Right atrium auricular region (tissue), 2 donors: ENCODE measurements at regions not wholly inside any gene's neighbourhood (a gene's known extent, or its start where the extent isn't known, plus 50 kb on each side); places are given as distances from the start of the nearest gene placed in this dataset.

Experiments used
- DNase-seq: peaks from one replicate; pipeline ENCODE4 v3.0.0-alpha.2; 2019; ENCODE audit warnings: low spot score
- H3K27ac ChIP-seq, 2 donors: fragments of 200-600 bp; sonication (generic); 1 replicate in 1 of 2; 2 replicates in 1 of 2; pipeline ENCODE4 v1.5.1; 2016 to 2019
- H3K27me3 ChIP-seq, 2 donors: fragments of 200-600 bp; sonication (generic); one replicate each; pipeline versions ENCODE4 v1.5.1 to v1.6.0; 2017 to 2019
- H3K36me3 ChIP-seq: fragments of 200-600 bp; sonication (generic); one replicate; pipeline ENCODE4 v1.5.1; 2016
- H3K4me1 ChIP-seq, 2 donors: fragments of 200-600 bp; sonication (generic); one replicate each; pipeline versions ENCODE4 v1.5.1 to v1.6.0; 2017 to 2019
- H3K4me3 ChIP-seq, 2 donors: fragments of 200-600 bp; sonication (generic); 1 replicate in 1 of 2; 2 replicates in 1 of 2; pipeline ENCODE4 v1.5.1; 2017 to 2019; ENCODE audit warnings: mild to moderate bottlenecking in 1 of 2, moderate library complexity in 1 of 2
- H3K9me3 ChIP-seq, 2 donors: fragments of 200-600 bp; sonication (generic); one replicate each; pipeline ENCODE4 v1.5.1; 2019
- CTCF ChIP-seq, 2 donors: fragments of 200-600 bp; sonication (generic); IDR thresholded peaks; one replicate each; pipeline ENCODE4 v1.5.1; 2019; ENCODE audit warnings: antibody characterized with exemption in 2 of 2

GRCh38 chr14:75350505-75351060 is 72.0 kb downstream of the FOS start:
- H3K4me3 ChIP-seq = no peak overlapping the region
- H3K9me3 ChIP-seq = no peaks in the 10 kb centered on the region
- TF ChIP-seq CTCF (IDR thresholded peaks at IDR 0.05) = no peak
- no peaks in the 10 kb centered on the region for H3K4me1 ChIP-seq
- DNase-seq = no peak
- no peaks in the 10 kb centered on the region for H3K36me3 ChIP-seq
- no peaks in the 10 kb centered on the region for H3K27me3 ChIP-seq
- H3K27ac ChIP-seq = no peak overlapping the region

DNA sequence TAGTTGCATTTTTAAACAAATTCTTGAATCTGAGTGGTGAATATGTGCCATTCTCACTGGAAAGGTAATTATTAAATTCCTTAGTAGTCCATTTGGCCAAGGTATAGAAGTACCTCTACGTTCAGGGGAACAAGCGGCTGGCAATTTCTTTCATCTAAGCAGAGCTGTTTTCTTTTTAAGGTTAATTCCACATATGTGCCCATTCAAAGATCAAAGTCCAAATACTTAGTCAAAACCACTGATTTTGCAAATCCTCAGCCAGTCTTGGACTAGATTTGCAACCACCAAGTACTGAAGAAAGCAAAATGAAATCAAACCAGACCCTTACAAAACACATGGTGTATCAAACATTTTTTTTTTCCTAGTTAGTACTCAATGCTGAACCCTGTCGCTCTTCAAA is 68.7 kb upstream of the JDP2 start:
- H3K36me3 ChIP-seq = no peaks in the 10 kb centered on the region
- H3K4me3 ChIP-seq = no peak overlapping the region
- H3K9me3 ChIP-seq = no peaks in the 10 kb centered on the region
- peaks cover 0 to 5% of the 10 kb centered on the region in 2 donors for H3K4me1 ChIP-seq
- TF ChIP-seq CTCF (IDR thresholded peaks at IDR 0.05) = no peak
- DNase-seq = no peak
- no peaks in the 10 kb centered on the region for H3K27me3 ChIP-seq
- H3K27ac ChIP-seq = no peak overlapping the region

DNA sequence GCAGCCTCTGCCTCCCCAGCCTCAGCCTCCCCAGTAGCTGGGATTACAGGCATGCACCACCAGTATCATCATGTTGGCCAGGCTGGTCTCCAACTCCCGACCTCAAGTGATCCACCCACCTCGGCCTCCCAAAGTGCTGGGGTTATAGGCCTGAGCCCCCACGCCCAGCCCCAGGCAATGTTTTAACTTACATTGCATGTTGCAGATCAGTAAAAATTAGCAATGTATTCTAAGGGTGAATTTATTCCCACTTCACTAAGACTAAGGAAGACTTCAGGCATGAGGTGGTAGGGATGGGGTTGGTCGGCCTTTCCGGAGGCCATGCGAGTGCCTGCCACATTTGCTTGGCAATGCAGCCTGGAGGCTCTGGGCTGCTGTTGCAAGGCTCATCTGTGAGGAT is 66.8 kb upstream of the JDP2 start:
- peaks cover 0 to 5% of the 10 kb centered on the region in 2 donors for H3K4me1 ChIP-seq
- H3K9me3 ChIP-seq = no peaks in the 10 kb centered on the region
- H3K27ac ChIP-seq = no peak overlapping the region
- H3K4me3 ChIP-seq = no peak overlapping the region
- H3K27me3 ChIP-seq = no peaks in the 10 kb centered on the region
- DNase-seq = no peak
- no peaks in the 10 kb centered on the region for H3K36me3 ChIP-seq
- no peak for TF ChIP-seq CTCF (IDR thresholded peaks at IDR 0.05)

DNA sequence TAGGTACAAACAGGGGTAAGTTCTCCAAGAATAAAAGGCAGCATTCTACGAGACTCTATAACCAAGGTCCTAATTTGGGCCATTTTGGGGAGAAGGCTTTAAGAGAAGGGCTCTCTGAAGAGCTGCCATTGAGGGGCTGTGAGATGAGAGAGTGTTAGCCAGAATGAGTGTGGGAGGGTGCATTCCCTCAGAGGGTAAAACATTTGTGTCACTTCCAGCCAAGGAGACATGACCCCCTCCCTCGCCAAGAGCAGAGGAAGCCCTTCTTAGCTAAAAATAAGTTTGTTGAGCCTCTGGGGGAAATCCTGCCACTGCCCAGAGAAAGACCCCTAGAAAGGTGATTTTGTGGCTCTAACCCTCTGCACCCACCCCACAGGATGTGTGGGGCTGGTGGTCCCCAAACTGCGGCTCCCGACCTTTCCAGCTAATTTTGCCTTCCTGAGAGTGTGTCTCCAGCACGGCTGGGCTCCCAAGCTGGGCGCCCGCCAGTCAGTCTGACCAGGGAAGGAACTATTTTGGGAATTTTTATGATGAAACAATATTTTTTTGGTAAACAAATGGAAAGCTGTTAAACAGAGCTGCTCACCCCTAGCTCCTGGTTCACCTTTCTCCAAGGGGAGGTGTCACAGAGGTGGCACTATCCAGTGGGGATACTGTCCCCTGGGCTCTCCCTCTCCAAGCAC is 65.9 kb upstream of the JDP2 start:
- no peaks in the 10 kb centered on the region for H3K36me3 ChIP-seq
- no peaks in the 10 kb centered on the region for H3K9me3 ChIP-seq
- H3K27ac ChIP-seq = no peak overlapping the region
- no peaks in the 10 kb centered on the region for H3K27me3 ChIP-seq
- TF ChIP-seq CTCF (IDR thresholded peaks at IDR 0.05) = no peak
- H3K4me1 ChIP-seq = peaks cover 0 to 5% of the 10 kb centered on the region in 2 donors
- H3K4me3 ChIP-seq = no peak overlapping the region
- DNase-seq = no peak

DNA sequence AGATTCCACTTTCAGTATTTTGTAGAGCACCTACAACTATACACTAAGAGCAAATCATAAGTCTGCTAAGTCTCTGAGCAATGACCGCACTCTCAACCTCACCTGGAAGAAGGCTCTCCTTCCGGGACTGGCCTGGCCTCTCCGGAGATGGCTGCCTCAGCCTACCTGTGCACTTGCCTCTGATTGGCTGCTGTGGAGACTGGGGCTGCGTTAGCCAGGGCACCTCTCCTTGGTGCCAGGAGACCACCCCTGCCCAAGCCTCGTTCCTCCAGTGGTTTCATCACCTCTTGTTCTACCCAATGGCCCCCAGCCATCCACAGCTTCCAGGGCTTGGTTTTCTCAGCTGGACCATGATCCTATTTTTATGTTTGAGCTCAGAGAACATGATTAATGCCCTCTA is 64.7 kb upstream of the JDP2 start:
- DNase-seq = no peak

More for the DNA sequence above, 64.7 kb upstream of the JDP2 start:
- Histone ChIP-seq H3K27ac (no peak overlapping the region), H3K4me1 (peaks cover 0 to 5% of the 10 kb centered on the region in 2 donors), H3K27me3 (no peaks in the 10 kb centered on the region), H3K36me3 (no peaks in the 10 kb centered on the region), H3K4me3 (no peak overlapping the region), H3K9me3 (no peaks in the 10 kb centered on the region)
- no peak for TF ChIP-seq CTCF (IDR thresholded peaks at IDR 0.05)
